Activated CD8-positive, alpha-beta memory T cell treated with anti-CD3 and anti-CD28 coated beads, Interleukin-2, amount 50 U/mL, for 4 hours (primary cell): ENCODE measurements at regions not wholly inside any gene's neighbourhood (a gene's known extent, or its start where the extent isn't known, plus 50 kb on each side); places are given as distances from the start of the nearest gene placed in this dataset.
"Not testable (repeated sequence)": the region's sequence is repeated elsewhere in the genome, so short reads cannot be mapped to it uniquely, and the experiment has no call there.

ENCODE experiments used
- DNase-seq: peaks from one replicate; pipeline ENCODE4 v3.0.0-alpha.2; 2020

DNA sequence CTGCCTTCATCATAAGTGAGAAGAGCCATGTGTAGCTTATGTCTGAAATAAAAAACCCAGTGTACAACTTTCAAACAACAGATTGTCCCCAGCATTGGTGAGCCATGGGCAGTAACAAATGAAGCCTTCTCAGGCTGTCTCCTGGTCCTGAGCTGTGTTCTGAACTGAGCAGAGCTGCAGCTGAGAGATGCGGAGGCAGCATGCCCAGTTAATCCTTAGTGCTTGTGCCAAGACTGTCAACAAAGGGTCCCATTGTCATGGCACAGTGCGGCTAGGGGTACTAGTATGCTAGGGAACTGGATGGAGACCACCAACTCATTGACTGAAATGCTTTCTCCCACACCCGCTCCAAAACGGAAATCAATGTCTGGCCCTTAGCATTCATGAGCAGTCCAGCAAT lies 154.3 kb downstream of the RMST start:
- no peak for DNase-seq

GRCh38 chr12:97628962-97629361 lies 166.4 kb downstream of the RMST start:
- no peak for DNase-seq

- DNase-seq = no peak
Observed at GRCh38 chr12:97629382-97629781, 166.8 kb downstream of the RMST start.

GRCh38 chr12:97630356-97630755 lies 167.8 kb downstream of the RMST start:
- no peak for DNase-seq

GRCh38 chr12:97630875-97631274 lies 168.3 kb downstream of the RMST start:
- DNase-seq = no peak

GRCh38 chr12:97637770-97638169 lies 175.2 kb downstream of the RMST start:
- no peak for DNase-seq

DNA sequence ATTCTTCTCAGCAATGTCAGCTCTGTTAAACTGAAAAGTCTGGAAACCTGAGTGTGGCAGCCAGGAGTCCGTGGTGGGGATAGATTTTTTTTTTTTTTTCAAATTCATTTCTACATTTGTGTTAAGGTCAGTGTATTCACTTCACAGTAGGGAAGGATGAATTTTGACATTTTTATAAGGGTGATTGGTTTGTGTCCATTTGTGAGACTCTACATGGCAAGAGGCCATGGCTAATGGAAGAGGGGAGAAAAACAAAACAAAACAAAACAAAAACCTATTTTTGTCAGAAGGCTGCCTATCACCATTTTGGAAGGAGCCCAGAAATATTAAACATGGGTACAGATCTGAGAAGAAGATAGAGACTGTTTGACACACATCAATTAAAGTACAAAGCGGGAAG lies 176.1 kb downstream of the RMST start:
- no peak for DNase-seq

- no peak for DNase-seq
Observed at GRCh38 chr12:97639702-97640101, 177.1 kb downstream of the RMST start.

DNA sequence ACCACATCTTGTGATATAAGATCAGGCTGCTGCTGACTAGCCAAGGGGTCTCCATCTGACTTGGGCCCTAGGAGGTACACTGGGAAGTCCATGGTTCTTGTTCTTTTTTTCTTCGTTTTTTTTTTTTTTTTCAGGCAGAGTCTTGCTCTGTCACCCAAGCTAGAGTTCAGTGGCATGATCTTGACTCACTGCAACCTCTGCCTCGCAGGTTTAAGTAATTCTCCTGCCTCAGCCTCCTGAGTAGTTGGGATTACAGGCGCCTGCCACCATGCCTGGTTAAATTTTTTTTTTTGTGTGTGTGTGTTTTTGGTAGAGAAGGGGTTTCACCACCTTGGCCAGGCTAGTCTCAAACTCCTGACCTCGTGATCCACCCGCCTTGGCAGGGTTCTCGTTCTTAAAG lies 178.2 kb downstream of the RMST start:
- no peak for DNase-seq

DNA sequence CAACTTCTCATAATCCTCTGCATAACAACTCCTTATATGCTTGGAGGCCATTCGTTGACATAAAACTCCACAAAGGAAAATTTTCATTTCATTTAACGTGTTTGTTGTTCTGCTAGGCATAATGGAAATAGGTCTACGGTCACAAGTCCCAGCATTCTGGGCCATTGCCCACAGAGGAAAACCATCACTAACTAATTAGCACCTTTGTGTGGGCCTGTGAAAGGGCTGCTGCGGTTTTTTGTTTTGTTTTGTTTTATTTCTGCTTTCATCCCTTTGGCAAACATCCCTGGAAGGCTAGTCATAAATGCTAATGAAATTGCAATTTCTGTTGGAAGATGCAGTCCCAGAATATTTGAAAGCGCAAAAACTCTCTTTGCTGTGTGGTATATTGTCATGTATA lies 180.3 kb downstream of the RMST start:
- no peak for DNase-seq

DNA sequence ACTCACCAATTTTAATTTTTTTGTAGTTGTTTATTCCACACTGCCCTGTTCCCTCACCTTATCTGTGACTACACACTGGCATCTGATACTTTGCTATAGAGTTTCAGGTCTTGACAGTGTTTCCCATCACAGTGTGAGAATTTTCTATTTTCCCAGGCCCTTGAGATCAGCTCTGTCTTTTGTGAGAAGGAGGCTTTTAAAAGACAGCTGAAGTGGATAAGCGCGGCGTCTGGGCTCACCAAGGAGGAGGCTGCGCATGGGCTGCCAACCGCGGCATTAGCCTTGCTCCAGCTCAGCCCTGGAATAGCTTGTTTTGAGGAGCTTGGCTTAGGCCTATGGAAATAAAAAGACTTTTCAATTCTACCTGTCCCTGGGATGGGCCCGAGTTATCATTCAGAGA lies 181.3 kb downstream of the RMST start:
- DNase-seq = no peak

GRCh38 chr12:97645726-97646125 lies 183.1 kb downstream of the RMST start:
- no peak for DNase-seq

DNA sequence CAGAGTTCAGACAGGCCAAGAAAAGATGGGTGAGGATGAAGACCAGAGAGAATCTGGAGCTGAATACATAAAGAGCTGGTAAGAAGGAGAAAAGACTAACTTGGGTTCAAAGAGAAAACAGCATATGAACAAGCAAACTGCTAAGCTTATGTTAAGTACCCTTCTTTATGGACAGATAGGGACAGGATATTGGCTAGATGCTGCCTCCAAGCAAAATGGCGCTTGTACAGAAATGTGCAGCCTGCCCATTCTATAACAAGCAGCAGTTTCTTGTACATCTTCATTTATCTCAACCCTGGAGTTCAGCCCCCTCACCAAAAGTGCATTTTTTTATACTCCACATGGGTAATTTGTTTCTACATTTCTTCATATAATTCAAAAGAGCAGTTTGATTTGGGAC lies 184.5 kb downstream of the RMST start:
- no peak for DNase-seq

DNA sequence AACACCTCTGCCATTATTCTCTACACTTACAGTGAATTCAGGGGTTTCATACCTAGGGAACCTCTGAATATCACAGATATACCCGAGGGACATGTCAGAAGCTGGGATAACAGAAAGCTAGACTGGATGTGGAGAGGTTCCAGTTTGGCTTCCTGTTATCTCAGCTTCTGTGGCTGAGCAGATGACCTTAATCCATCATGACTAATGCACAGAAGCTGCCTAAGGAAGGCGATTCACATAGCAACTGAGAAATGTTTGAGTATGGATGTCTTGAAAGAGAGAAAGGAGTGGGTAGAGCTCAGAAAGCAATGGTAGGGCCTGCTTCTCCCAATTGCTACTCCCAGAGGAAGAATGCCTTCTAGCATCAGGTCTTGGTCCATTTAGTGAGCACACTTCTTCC lies 187.6 kb downstream of the RMST start:
- no peak for DNase-seq

GRCh38 chr12:97656548-97656947 lies 193.9 kb downstream of the RMST start:
- DNase-seq = not testable (repeated sequence)

DNA sequence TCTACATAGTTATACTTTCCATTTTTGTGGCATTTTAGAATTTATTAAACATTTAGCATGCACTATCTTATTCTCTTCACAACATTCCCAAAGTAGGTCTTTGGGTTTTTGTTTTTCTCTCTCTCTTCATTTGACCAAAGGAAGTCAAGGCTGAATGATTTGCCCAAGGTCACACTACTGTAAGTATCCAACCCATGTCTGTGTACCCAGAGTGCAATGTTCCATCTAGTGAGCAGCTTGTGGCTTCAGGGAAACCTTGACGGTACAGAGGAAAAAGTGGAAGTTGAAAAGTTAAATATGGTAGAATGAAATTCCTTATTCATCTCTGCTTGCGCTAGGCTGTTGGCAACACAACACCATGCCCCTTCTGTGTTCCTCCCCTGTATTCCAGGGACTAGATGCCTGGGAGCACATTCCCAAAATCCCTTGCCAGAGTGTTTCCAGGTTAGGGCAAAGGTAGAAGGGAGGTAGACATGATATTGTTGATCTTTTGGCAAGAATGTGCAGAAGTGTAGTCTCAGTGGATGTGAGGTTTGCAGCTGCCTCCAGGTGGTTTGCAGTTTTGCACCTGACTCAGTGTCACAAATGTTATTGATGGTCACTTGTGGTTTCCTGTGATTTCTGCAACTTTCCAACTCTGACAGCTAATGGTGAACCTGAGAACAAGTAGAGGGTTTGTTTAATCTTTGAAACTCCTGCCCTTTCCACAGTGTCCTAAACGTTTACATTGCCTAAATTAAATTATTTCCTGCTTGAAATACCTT lies 196.7 kb downstream of the RMST start:
- no peak for DNase-seq

- DNase-seq = no peak
Observed at GRCh38 chr12:97666263-97666662, 203.7 kb downstream of the RMST start.

GRCh38 chr12:97672870-97673269 lies 210.3 kb downstream of the RMST start:
- DNase-seq = no peak

DNA sequence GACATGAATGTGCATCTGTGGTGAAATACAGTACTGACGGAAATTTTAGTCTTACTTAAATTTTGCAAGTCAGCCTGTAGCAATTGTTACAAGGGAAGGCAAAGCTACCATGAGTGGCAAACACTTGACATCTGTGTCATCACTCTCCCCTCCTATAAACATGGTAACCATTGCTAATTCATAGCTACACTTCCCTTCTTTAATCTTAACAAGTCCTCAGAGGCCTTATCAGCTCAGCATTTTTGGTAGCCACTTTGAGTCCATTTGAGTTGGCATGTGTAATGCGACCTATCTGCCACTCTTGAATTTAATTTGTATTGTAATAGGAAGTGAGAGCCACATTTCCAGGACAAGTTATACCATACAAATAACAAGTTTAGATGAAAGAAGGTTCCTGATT lies 218.1 kb downstream of the RMST start:
- no peak for DNase-seq

- DNase-seq = no peak
Observed at GRCh38 chr12:97681612-97682504, 219.3 kb downstream of the RMST start.

GRCh38 chr12:97685360-97685759 lies 222.8 kb downstream of the RMST start:
- DNase-seq = no peak

- DNase-seq = no peak
Observed at GRCh38 chr12:97701901-97702300, 239.3 kb downstream of the RMST start.

- DNase-seq = no peak
Observed at GRCh38 chr12:97711392-97711791, 248.8 kb downstream of the RMST start.

DNA sequence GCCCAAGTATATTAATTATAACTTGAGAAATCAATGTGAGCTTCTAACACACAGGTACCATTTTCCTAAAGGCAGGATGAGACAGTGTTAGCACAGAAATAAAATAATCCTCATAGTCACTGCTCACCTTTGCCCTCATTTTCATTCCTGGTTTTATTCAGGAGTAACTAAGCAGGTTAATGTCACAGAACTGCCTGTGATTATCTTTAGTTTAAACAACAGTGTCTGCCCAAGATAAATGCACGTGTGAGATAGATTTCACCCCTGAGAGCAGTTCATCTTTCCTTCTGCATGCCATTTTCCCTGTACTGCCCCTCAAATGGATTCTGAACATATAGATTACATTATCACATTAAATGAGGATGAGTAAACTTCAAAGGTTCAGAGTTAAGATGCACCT lies 250.7 kb downstream of the RMST start:
- DNase-seq = no peak
